ENCODE measurements at regions not wholly inside any gene's neighbourhood (a gene's known extent, or its start where the extent isn't known, plus 50 kb on each side); places are given as distances from the start of the nearest gene placed in this dataset.

- no peak overlapping the region for H3K4me3 ChIP-seq (replicated peaks in 1 of 2; ENCODE audit: low read depth in 1 of 2, low read length in 2 of 2)
- H3K9ac ChIP-seq (ENCODE audit: low read length), result no peak overlapping the region
- H3K4me2 ChIP-seq (ENCODE audit: low read length), result no peak overlapping the region
- no peaks in the 10 kb centered on the region for H3K36me3 ChIP-seq (ENCODE audit: control insufficient read depth in 1 of 2, insufficient read depth in 2 of 2, low read length in 2 of 2)
- no peak for TF ChIP-seq FOSL1 (IDR thresholded peaks at IDR 0.05; ENCODE audit: low read depth)
- TF ChIP-seq EGR1 (IDR thresholded peaks at IDR 0.05; ENCODE audit: low read depth), result no peak
- no peak for TF ChIP-seq EZH2 (IDR thresholded peaks at IDR 0.05)
- TF ChIP-seq POLR2A (IDR thresholded peaks at IDR 0.05; ENCODE audit: borderline replicate concordance, extremely low read depth, insufficient read depth, insufficient read length), result no peak
- no peak for TF ChIP-seq YY1 (IDR thresholded peaks at IDR 0.05; ENCODE audit: extremely low read depth, insufficient replicate concordance, low read depth, low read length)
- TF ChIP-seq ELF1 (IDR thresholded peaks at IDR 0.05; ENCODE audit: borderline replicate concordance, low read depth), result no peak
- no peak for TF ChIP-seq CEBPB (IDR thresholded peaks at IDR 0.05; ENCODE audit: low read depth)
- TF ChIP-seq ATF3 (IDR thresholded peaks at IDR 0.05), result no peak
- no peak for TF ChIP-seq ZNF274 (IDR thresholded peaks at IDR 0.05; ENCODE audit: low read depth, low read length)
- TF ChIP-seq TCF7L2 (IDR thresholded peaks at IDR 0.05; ENCODE audit: borderline replicate concordance, extremely low read depth, insufficient read depth, insufficient read length), result no peak
- no peak for TF ChIP-seq SIN3A (IDR thresholded peaks at IDR 0.05; ENCODE audit: low read depth)
- TF ChIP-seq CBX3 (IDR thresholded peaks at IDR 0.05; ENCODE audit: low read depth), result no peak
- no peak for TF ChIP-seq ZFX (IDR thresholded peaks at IDR 0.05)
- TF ChIP-seq POLR2AphosphoS5 (IDR thresholded peaks at IDR 0.05; ENCODE audit: low read depth, low read length), result no peak
- H3K27ac ChIP-seq (ENCODE audit: low read depth, low read length), result no peak overlapping the region
- no peaks in the 10 kb centered on the region for H3K4me1 ChIP-seq (ENCODE audit: control insufficient read depth in 1 of 2, insufficient read depth in 2 of 2, low read length in 2 of 2)
- H2AFZ ChIP-seq (ENCODE audit: low read depth, low read length, poor library complexity, severe bottlenecking), result no peak overlapping the region
- H3K9me2 ChIP-seq (ENCODE audit: insufficient read depth), result no peaks in the 10 kb centered on the region
- RAD21 ChIA-PET (ENCODE audit: low non-redundant PET in 1 of 2, low total read pairs in 2 of 2, uncharacterized antibody in 2 of 2, unreplicated experiment in 2 of 2), result no interaction called here
- H3K79me2 ChIP-seq (ENCODE audit: insufficient read depth, low read length), result no peaks in the 10 kb centered on the region
- DNase-seq (ENCODE audit: low read depth, low spot score), result no peak
- no peaks in the 10 kb centered on the region for H4K20me1 ChIP-seq (ENCODE audit: insufficient read depth)
- H3K27me3 ChIP-seq (ENCODE audit: insufficient read depth, low read length), result no peaks in the 10 kb centered on the region
- intact Hi-C loops (cut with micrococcal nuclease), result no loop called here
- no peaks in the 10 kb centered on the region; a peak in 2 of 4 replicates for H3K9me3 ChIP-seq (ENCODE audit: control insufficient read depth in 1 of 2, insufficient read depth in 1 of 2, low read depth in 1 of 2, low read length in 2 of 2)
- no peak for ATAC-seq
- BruUV-seq (replicated peaks), result no TSS peak
- CTCF ChIA-PET, result no interaction called here
- POLR2A ChIA-PET, result no interaction called here
Measured at GRCh38 chr13:85298387-85298924, 500.8 kb downstream of the SLITRK6 start.

Data from HCT116 (cell line).